ENCODE measurements at regions not wholly inside any gene's neighbourhood (a gene's known extent, or its start where the extent isn't known, plus 50 kb on each side); places are given as distances from the start of the nearest gene placed in this dataset.
A peak's percentile ranks its signal among the peaks of the same experiment; 100 is the strongest.
"Not testable (repeated sequence)": the region's sequence is repeated elsewhere in the genome, so short reads cannot be mapped to it uniquely, and the experiment has no call there.

GRCh38 chrX:136953867-136954787 is 73.6 kb upstream of the RBMX start:
- Histone ChIP-seq H3K27me3 (no peaks in the 10 kb centered on the region), H3K4me3 (no peak overlapping the region), H3K36me3 (no peaks in the 10 kb centered on the region), H3K4me1 (no peaks in the 10 kb centered on the region), H3K27ac (no peak overlapping the region), H3K9me3 (no peaks in the 10 kb centered on the region)
- DNase-seq (peak in 1 of 2 donors; percentile 65), ATAC-seq (ENCODE audit: low FRiP score in 2 of 2) (peak; percentile 80 to 81)
- WGBS, 2 donors: 59 to 61% methylated on average over 22 to 26 of the region's 26 CpGs
- no peak for TF ChIP-seq EP300 (IDR thresholded peaks at IDR 0.05)
- TF ChIP-seq CTCF (IDR thresholded peaks at IDR 0.05): peak in 4 of 6 experiments; percentile 21 to 51 (median 30)

- TF ChIP-seq EP300 (IDR thresholded peaks at IDR 0.05): no peak
- no peak for TF ChIP-seq POLR2A (IDR thresholded peaks at IDR 0.05)
- no peak for TF ChIP-seq CTCF (IDR thresholded peaks at IDR 0.05)
- TF ChIP-seq POLR2AphosphoS5 (IDR thresholded peaks at IDR 0.05): no peak
- Histone ChIP-seq H3K36me3 (no peaks in the 10 kb centered on the region), H3K4me3 (no peak overlapping the region), H3K27ac (no peak overlapping the region), H3K4me1 (no peaks in the 10 kb centered on the region), H3K9me3 (no peaks in the 10 kb centered on the region), H3K27me3 (no peaks in the 10 kb centered on the region)
- WGBS, 2 donors: 74 to 95% methylated on average over 2 to 4 of the region's 4 CpGs
- DNase-seq (no peak), ATAC-seq (ENCODE audit: low FRiP score in 2 of 2) (no peak)
Observed at GRCh38 chrX:136950211-136950610, 69.7 kb upstream of the RBMX start.

GRCh38 chrX:136941396-136942337 is 61.1 kb upstream of the RBMX start:
- H3K9me3 ChIP-seq: no peaks in the 10 kb centered on the region
- no peak for ATAC-seq (ENCODE audit: low FRiP score in 2 of 2)
- no peaks in the 10 kb centered on the region for H3K4me1 ChIP-seq
- WGBS, 2 donors: 81 to 86% methylated on average over 9 of the region's 9 CpGs
- DNase-seq: no peak
- no peak for TF ChIP-seq POLR2A (IDR thresholded peaks at IDR 0.05)
- no peak for TF ChIP-seq CTCF (IDR thresholded peaks at IDR 0.05)
- no peak for TF ChIP-seq EP300 (IDR thresholded peaks at IDR 0.05)
- no peak for TF ChIP-seq POLR2AphosphoS5 (IDR thresholded peaks at IDR 0.05)
- no peaks in the 10 kb centered on the region for H3K27me3 ChIP-seq
- H3K27ac ChIP-seq: no peak overlapping the region
- no peak overlapping the region for H3K4me3 ChIP-seq
- H3K36me3 ChIP-seq: no peaks in the 10 kb centered on the region

GRCh38 chrX:136936183-136936549 is 55.6 kb upstream of the RBMX start:
- 50 to 54% methylated on average over 2 of the region's 2 CpGs for whole genome bisulfite sequencing, 2 donors

GRCh38 chrX:136935533-136936182 is 55.1 kb upstream of the RBMX start:
- Histone ChIP-seq H3K4me3 (peak overlapping the region in 2 of 4 donors; percentile 6 to 10), H3K27ac (peak overlapping the region in 1 of 4 donors; percentile 23)
- not testable (repeated sequence) for H3K9me3 ChIP-seq; DNase-seq; H3K27me3 ChIP-seq; ATAC-seq (ENCODE audit: low FRiP score in 2 of 2); H3K4me1 ChIP-seq; H3K36me3 ChIP-seq
- WGBS, 2 donors: 15 to 65% methylated on average over 4 to 16 of the region's 16 CpGs

More at GRCh38 chrX:136936183-136936549, 55.6 kb upstream of the RBMX start:
- Histone ChIP-seq H3K27me3 (no peaks in the 10 kb centered on the region), H3K9me3 (no peaks in the 10 kb centered on the region), H3K4me1 (peaks cover 0 to 7% (median 0%) of the 10 kb centered on the region in 4 donors), H3K4me3 (no peak overlapping the region), H3K36me3 (no peaks in the 10 kb centered on the region), H3K27ac (no peak overlapping the region)
- no peak for DNase-seq
- ATAC-seq (ENCODE audit: low FRiP score in 2 of 2): no peak
- TF ChIP-seq EP300 (IDR thresholded peaks at IDR 0.05) (no peak), CTCF (IDR thresholded peaks at IDR 0.05) (no peak), POLR2A (IDR thresholded peaks at IDR 0.05) (no peak), POLR2AphosphoS5 (IDR thresholded peaks at IDR 0.05) (no peak)

GRCh38 chrX:136934652-136935051 is 54.1 kb upstream of the RBMX start:
- 77 to 86% methylated on average over 5 to 8 of the region's 8 CpGs for WGBS, 2 donors
- not testable (repeated sequence) for DNase-seq; H3K36me3 ChIP-seq; H3K9me3 ChIP-seq; H3K4me3 ChIP-seq; ATAC-seq (ENCODE audit: low FRiP score in 2 of 2); H3K27me3 ChIP-seq; H3K4me1 ChIP-seq
- H3K27ac ChIP-seq: peak overlapping the region in 1 of 4 donors; percentile 67
